ENCODE measurements at regions not wholly inside any gene's neighbourhood (a gene's known extent, or its start where the extent isn't known, plus 50 kb on each side); places are given as distances from the start of the nearest gene placed in this dataset.

DNA sequence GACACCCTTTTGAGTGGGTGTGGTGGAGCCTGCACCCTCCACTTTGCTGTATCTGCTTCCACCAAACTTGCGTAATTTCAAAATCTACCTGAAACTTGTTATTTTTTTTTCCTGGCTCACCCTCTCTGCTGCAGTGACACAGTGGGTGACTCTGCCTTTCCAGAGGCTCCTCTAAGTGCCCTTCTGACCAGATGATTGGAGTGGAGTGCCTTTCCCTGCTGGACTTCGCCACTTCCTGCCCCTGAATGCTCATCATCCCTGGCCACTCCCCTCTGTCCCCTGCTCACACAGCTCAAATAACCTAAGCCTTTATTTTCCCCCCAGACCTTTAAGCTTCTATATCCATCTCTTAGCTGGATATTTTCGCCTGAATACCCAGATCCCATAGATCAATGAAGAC is 777.5 kb upstream of the ID2 start:
- H3K4me2 ChIP-seq: no peak overlapping the region
- H3K27ac ChIP-seq: no peak overlapping the region
- H3K27ac Mint-ChIP-seq: no peak overlapping the region
- peaks cover 40% of the 10 kb centered on the region for H3K4me1 Mint-ChIP-seq
- DNase-seq (ENCODE audit: low spot score): no peak
- peaks cover 26% of the 10 kb centered on the region for H3K27me3 ChIP-seq
- H3K4me3 Mint-ChIP-seq: no peak overlapping the region
- peaks cover 5% of the 10 kb centered on the region for H3F3A ChIP-seq (ENCODE audit: low read depth)
- no peaks in the 10 kb centered on the region for H3K9me3 ChIP-seq (ENCODE audit: low read depth)
- H3K79me2 ChIP-seq (ENCODE audit: low read depth): no peaks in the 10 kb centered on the region
- H3K36me3 ChIP-seq: no peaks in the 10 kb centered on the region
- H3K9me3 Mint-ChIP-seq: peaks cover 10% of the 10 kb centered on the region
- H3K36me3 Mint-ChIP-seq: peaks cover 2% of the 10 kb centered on the region
- peaks cover 31% of the 10 kb centered on the region for H3K4me1 ChIP-seq
- no peak overlapping the region for H3K4me3 ChIP-seq
- H2AFZ ChIP-seq (replicated peaks): no peak overlapping the region
- no peak overlapping the region for H3K9ac ChIP-seq
- no peaks in the 10 kb centered on the region for H4K20me1 ChIP-seq (ENCODE audit: low read depth)
- peaks cover 10% of the 10 kb centered on the region for H3K27me3 Mint-ChIP-seq (ENCODE audit: insufficient read depth, low read depth)
- TF ChIP-seq EZH2 (IDR thresholded peaks at IDR 0.05) (no peak), EZH2phosphoT487 (IDR thresholded peaks at IDR 0.05) (no peak)
- TF ChIP-seq, protein P1, sequence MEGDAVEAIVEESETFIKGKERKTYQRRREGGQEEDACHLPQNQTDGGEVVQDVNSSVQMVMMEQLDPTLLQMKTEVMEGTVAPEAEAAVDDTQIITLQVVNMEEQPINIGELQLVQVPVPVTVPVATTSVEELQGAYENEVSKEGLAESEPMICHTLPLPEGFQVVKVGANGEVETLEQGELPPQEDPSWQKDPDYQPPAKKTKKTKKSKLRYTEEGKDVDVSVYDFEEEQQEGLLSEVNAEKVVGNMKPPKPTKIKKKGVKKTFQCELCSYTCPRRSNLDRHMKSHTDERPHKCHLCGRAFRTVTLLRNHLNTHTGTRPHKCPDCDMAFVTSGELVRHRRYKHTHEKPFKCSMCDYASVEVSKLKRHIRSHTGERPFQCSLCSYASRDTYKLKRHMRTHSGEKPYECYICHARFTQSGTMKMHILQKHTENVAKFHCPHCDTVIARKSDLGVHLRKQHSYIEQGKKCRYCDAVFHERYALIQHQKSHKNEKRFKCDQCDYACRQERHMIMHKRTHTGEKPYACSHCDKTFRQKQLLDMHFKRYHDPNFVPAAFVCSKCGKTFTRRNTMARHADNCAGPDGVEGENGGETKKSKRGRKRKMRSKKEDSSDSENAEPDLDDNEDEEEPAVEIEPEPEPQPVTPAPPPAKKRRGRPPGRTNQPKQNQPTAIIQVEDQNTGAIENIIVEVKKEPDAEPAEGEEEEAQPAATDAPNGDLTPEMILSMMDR (IDR thresholded peaks at IDR 0.05): no peak

DNA sequence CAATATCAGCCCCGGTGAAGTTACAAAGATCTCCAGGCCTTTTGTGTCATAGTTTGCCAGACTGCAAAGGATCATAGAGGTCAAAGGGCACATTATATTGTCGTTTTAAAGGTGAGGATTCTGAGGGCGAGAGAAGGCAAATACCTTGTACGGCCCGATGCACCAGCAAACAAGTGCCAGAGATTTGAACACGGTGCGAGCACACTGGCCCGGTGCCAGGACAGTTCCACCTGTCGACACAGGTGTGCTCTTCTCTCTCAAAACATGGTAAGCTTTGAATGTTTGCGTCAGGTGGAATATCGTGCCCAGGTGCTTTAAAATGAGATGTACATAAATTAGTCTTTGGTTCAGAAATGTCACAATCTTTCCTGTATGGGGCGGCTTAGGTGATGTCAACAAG is 776.1 kb upstream of the ID2 start:
- H3K9me3 Mint-ChIP-seq: peaks cover 12% of the 10 kb centered on the region
- Histone ChIP-seq H3K9ac (no peak overlapping the region), H3K4me3 (no peak overlapping the region), H2AFZ (replicated peaks) (no peak overlapping the region), H3K27ac (no peak overlapping the region), H3K4me1 (peaks cover 20% of the 10 kb centered on the region), H3K79me2 (ENCODE audit: low read depth) (no peaks in the 10 kb centered on the region), H3K4me2 (peak overlapping the region; percentile 20), H3K36me3 (no peaks in the 10 kb centered on the region), H3K9me3 (ENCODE audit: low read depth) (no peaks in the 10 kb centered on the region), H3F3A (ENCODE audit: low read depth) (no peaks in the 10 kb centered on the region), H4K20me1 (ENCODE audit: low read depth) (no peaks in the 10 kb centered on the region), H3K27me3 (peaks cover 23% of the 10 kb centered on the region)
- peaks cover 8% of the 10 kb centered on the region for H3K27me3 Mint-ChIP-seq (ENCODE audit: insufficient read depth, low read depth)
- peaks cover 2% of the 10 kb centered on the region for H3K36me3 Mint-ChIP-seq
- H3K4me3 Mint-ChIP-seq: no peak overlapping the region
- no peak for DNase-seq (ENCODE audit: low spot score)
- TF ChIP-seq, protein P1 (IDR thresholded peaks at IDR 0.05): no peak
- no peak for TF ChIP-seq EZH2phosphoT487 (IDR thresholded peaks at IDR 0.05)
- no peak for TF ChIP-seq EZH2 (IDR thresholded peaks at IDR 0.05)
- no peak overlapping the region for H3K27ac Mint-ChIP-seq
- peaks cover 30% of the 10 kb centered on the region for H3K4me1 Mint-ChIP-seq

DNA sequence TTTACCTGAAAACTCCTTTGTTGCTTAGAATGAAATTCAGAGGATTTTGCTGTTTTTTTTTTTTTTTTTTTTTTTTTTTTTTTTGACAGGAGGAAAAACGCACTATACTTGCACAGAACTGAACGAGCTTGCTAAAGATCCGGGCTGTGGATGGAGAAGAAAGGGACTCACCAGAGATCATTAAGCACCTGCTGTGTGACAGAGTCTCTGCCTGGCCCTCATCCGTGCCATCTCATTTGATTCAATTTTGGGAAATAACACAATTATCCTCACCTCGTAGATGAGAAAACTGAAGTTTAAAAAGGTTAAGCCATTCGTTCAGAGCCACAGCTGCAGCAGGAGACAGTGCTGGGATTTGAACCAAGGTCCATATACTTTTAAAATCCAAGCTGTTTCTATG is 775.4 kb upstream of the ID2 start:
- H2AFZ ChIP-seq (replicated peaks): no peak overlapping the region
- H3K4me1 ChIP-seq: peaks cover 20% of the 10 kb centered on the region
- Mint-ChIP-seq H3K4me1 (peaks cover 28% of the 10 kb centered on the region), H3K27me3 (ENCODE audit: insufficient read depth, low read depth) (peaks cover 6% of the 10 kb centered on the region), H3K36me3 (peaks cover 2% of the 10 kb centered on the region), H3K9me3 (peaks cover 7% of the 10 kb centered on the region), H3K27ac (no peak overlapping the region), H3K4me3 (no peak overlapping the region)
- H3K27ac ChIP-seq: no peak overlapping the region
- H3F3A ChIP-seq (ENCODE audit: low read depth): no peaks in the 10 kb centered on the region
- H3K36me3 ChIP-seq: no peaks in the 10 kb centered on the region
- no peak overlapping the region for H3K4me3 ChIP-seq
- no peaks in the 10 kb centered on the region for H3K9me3 ChIP-seq (ENCODE audit: low read depth)
- H3K79me2 ChIP-seq (ENCODE audit: low read depth): no peaks in the 10 kb centered on the region
- no peaks in the 10 kb centered on the region for H4K20me1 ChIP-seq (ENCODE audit: low read depth)
- no peak overlapping the region for H3K4me2 ChIP-seq
- DNase-seq (ENCODE audit: low spot score): peak; percentile 46
- H3K27me3 ChIP-seq: peaks cover 17% of the 10 kb centered on the region
- H3K9ac ChIP-seq: no peak overlapping the region
- no peak for TF ChIP-seq EZH2 (IDR thresholded peaks at IDR 0.05)
- TF ChIP-seq EZH2phosphoT487 (IDR thresholded peaks at IDR 0.05): no peak
- TF ChIP-seq, protein P1 (IDR thresholded peaks at IDR 0.05): no peak
